ENCODE measurements at regions not wholly inside any gene's neighbourhood (a gene's known extent, or its start where the extent isn't known, plus 50 kb on each side); places are given as distances from the start of the nearest gene placed in this dataset.

DNA sequence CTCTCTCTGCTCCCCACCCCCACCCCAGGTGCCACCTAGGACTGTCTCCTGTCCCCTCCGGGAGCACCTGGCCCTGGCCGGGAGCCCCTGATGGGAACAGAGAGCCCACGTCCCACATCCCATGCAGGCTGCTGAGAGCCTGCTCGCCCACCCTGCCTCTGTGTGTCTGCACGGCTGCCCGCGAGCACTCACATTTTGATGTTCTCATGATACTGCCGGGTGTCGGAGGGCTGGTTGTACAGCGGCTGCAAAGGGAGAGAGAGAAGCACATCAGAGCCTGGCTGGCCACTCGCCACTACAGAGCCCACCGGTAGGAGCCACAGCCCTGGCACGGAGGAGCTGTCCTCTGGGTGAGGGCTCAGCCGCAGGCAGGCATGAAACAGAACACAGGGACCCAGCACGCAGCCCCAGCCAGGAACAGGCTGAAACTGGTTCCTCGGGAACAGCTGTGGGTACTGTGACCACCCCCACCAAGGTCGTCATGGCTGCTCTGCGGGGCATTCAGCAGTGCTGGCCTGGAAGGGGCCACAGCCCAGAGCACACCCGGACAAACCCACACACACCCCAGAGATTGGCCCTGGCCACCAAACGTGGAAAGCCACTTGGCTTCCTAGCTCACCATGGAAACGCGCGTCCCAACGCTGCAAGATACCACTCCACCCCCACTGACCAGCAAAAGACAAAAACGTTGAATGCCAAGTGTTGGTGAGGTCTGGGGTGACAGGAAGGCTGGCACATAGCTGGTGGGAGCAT lies 117.6 kb downstream of the NCOR2 start:
- TF ChIP-seq CTCF (IDR thresholded peaks at IDR 0.05 in 8 of 11, conservative IDR thresholded peaks at IDR 0.05 in 3 of 11) (no peak), POLR2AphosphoS5 (IDR thresholded peaks at IDR 0.05) (no peak), POLR2A (IDR thresholded peaks at IDR 0.05) (no peak)
